Stimulated activated CD8-positive, alpha-beta memory T cell treated with anti-CD3 and anti-CD28 coated beads, Interleukin-7, amount 100 ng/mL, for 4 hours (primary cell): ENCODE measurements at regions not wholly inside any gene's neighbourhood (a gene's known extent, or its start where the extent isn't known, plus 50 kb on each side); places are given as distances from the start of the nearest gene placed in this dataset.
"Not testable (repeated sequence)": the region's sequence is repeated elsewhere in the genome, so short reads cannot be mapped to it uniquely, and the experiment has no call there.

Experiments used
- DNase-seq, 2 donors: peaks; one replicate each; pipeline ENCODE4 v3.0.0-alpha.2; 2020; ENCODE audit warnings: low read depth in 2 of 2

- no peak for DNase-seq
Observed at GRCh38 chr10:20502903-20503585, 394.1 kb downstream of the NEBL start.

DNA sequence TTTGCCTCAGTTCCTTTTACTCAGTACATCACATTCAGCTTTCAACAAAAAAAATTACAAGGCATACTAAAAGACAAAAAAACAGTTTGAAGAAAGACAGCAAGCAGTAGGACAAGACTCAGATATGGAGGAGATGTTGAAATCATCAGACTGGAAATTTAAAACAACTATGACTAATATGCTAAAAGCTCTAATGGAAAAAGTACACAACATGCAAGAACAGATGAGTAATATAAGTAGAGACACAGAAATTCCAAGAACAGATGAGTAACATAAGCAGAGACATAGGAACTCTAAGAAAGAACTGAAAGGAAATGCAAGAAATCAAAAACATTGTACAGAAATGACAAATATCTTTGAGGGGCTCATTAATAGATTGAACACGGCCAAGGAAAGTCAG, 402.6 kb downstream of the NEBL start:
- DNase-seq: no peak

GRCh38 chr10:20492447-20492846, 404.7 kb downstream of the NEBL start:
- no peak for DNase-seq

DNA sequence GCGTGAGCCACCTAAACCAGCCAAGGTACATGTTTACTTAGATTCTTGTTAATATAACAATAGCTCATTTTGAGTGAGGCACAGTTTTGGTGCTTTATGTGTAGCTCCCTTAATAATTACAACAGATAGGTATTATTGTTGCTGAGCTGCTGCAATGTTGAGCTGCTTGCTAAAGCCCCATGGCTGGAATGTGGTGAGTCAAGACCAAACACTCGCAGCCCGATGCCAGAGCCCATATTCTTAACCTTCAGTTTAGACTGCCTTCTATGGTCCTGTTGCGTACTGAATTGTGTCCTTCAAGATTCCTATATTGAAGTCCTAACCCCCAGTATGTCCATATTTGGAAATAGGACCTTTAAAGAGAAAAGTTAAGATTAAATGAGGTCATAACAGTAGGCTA, 407.1 kb downstream of the NEBL start:
- no peak for DNase-seq

DNA sequence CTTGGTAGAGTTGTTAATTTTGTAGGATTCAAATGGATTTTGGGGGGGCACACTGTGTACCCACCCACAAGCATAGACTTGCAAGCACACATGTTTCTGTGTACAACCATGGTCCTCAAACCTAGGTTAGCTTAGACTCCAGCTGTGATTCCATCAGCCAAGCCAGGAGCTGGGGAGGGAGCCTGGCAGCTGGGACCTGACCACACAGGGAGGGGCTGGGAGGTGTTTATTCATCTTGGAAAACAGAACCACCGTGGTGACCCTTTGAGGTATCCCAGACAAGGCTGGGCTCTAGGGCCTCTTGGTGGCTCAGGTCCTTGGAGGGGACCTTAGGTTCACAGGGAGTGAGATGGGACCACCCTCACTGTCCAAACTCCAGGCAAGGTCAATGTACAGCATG, 410.3 kb downstream of the NEBL start:
- DNase-seq: no peak

- DNase-seq: no peak
Observed at GRCh38 chr10:20485554-20485953, 411.6 kb downstream of the NEBL start.

- no peak for DNase-seq
Observed at GRCh38 chr10:20481054-20481453, 416.1 kb downstream of the NEBL start.

DNA sequence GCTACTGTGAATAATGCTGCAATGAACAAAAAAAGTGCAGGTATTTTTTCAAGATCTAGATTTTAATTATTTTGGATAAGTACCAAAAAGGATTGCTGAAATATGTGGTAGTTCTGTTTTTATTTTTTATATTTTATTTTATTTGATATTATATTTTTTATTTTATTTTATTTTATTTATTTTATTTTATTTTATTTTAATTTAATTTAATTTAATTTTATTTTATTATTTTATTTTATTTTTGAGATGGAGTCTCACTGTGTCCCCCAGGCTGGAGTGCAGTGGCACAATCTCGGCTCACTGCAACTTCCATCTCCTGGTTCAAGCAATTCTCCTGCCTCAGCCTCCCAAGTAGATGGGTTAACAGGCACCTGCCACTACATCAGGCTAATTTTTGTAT, 416.5 kb downstream of the NEBL start:
- not testable (repeated sequence) for DNase-seq

- DNase-seq: no peak
Observed at GRCh38 chr10:20474064-20474463, 423.0 kb downstream of the NEBL start.

GRCh38 chr10:20473023-20473760, 423.9 kb downstream of the NEBL start:
- DNase-seq: no peak

DNA sequence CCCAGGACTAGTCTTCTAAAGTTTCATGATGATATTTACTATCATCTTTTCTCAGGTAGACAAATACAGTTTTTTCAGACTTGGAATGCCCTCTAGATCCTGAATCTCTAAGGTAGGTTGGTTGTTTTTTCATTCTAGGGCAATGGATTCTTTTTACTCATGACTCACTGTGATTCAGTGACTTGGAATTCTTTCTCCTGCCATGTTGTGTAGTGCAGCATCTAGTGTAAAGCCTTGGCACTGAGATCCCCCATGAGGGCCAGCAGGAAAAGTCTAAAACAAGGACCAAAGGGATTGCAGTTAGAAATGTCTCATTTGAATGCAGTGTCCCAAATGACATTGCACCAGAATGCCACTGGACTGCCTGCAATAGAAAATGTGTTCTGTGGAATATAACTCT, 430.4 kb downstream of the NEBL start:
- DNase-seq: no peak

GRCh38 chr10:20457649-20458048, 439.5 kb downstream of the NEBL start:
- DNase-seq: no peak

- DNase-seq: no peak
Observed at GRCh38 chr10:20455774-20456173, 441.3 kb downstream of the NEBL start.

- DNase-seq: no peak
Observed at GRCh38 chr10:20454331-20454730, 442.8 kb downstream of the NEBL start.

DNA sequence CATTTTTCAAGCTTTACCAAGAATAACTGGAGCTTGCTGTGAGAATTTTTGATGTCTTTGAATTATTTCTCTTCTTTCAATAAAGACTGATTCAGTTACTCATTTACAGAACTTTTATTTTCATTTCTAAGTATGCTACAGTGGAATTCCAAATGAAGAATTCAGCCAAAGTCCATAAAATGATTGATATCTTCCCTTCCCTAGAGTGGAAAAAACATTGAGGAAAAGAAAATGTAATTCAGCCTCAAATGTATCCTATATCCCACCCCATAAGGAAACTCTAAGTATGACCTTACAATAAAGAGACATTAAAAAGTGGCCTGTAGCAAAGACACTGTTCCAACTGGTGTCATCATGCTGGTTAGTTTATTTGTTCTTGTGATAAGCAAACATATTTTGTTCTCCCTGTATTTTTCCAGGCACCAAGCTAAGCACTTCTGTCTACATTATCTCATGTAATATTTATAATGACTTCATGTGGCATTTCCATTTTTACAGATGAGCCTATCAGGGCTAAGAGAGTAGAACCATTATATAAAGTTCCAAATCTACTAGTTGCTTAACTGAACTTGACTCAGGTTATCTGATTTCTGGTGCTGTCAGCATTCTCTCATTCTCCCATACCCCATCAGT, 450.4 kb downstream of the NEBL start:
- no peak for DNase-seq

DNA sequence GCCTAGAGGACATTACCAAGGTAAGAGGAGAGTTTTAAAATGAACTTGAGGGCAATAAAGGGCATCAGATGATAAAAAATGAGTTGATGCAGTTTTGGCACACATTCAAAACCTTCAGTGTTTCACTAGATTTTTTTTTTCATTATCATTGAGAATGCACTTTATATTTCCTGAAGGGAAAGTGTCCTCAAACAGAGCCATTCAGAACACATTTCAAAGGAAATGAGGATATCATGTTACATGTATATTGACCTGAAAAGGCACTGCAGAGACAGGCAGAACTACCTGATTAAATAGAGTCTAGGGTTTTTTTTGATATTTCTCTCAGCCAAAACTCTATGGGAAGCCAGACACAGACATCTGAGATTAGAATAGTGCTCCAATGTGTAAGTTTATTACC, 454.0 kb downstream of the NEBL start:
- DNase-seq: no peak

- DNase-seq: no peak
Observed at GRCh38 chr10:20429742-20430141, 467.4 kb downstream of the NEBL start.

- no peak for DNase-seq
Observed at GRCh38 chr10:20427821-20428220, 469.3 kb downstream of the NEBL start.

GRCh38 chr10:20418286-20418685, 478.8 kb downstream of the NEBL start:
- no peak for DNase-seq

- DNase-seq: no peak
Observed at GRCh38 chr10:20417791-20418190, 479.3 kb downstream of the NEBL start.

DNA sequence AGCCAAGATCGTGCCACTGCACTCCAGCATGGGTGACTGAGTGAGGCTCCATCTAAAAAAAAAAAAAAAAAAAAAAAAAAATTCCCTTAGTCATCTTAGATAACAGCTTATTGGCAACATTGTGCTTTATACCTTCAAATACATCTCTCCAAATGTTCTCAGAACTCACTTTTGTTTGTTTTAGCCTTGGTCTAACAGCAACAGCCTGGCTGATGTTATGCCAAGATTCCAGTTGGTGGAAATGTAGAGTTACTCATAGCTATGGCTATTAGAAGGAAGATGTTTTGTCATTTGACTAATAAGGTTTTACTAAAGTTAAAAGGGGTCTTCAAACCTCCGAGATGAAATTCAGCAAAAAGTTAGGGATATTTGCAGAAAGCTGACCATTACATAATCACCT, 481.4 kb downstream of the NEBL start:
- no peak for DNase-seq

DNA sequence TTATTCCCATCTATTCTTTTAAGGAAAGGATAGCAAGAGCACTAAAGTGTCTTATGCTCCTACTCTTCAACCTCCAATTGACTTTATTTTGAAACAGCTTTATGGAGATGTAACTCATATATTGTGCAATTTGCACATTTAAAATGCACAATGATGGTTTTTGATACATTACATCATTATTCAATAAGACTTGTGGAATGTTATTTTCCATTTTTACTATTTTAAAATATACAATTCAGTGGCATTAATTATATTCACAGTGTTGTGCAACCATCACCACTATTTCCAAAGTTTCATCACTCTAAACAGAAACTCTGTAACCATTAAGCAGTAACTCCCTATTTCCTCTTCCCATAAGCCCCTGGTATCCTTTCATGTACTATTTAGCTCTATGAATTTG, 489.8 kb downstream of the NEBL start:
- no peak for DNase-seq
